ENCODE measurements at regions not wholly inside any gene's neighbourhood (a gene's known extent, or its start where the extent isn't known, plus 50 kb on each side); places are given as distances from the start of the nearest gene placed in this dataset.
"Not testable (repeated sequence)": the region's sequence is repeated elsewhere in the genome, so short reads cannot be mapped to it uniquely, and the experiment has no call there.

DNA sequence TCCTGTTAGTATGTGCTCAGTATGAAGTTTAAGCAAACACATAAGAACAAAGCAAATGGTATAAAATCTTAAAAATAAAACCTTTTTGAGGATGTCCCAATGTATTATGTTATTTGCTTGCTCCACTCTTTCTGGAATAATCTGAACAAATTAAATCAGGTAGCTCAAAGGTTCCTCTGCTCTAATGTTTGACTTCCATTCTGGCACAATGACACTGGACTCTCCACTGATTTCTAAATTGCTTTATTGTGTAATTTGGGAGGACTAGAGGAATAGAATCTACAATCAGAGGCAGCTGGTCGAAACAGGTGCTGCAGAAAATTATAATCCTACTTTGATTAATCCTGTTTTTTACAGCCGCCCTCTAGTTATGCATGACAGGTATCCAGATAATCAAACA, 523.7 kb upstream of the FOXG1 start:
- ATAC-seq (ENCODE audit: low read depth), result no peak
- POLR2A ChIA-PET, result no interaction called here
- Mint-ChIP-seq H3K9me3 (peaks cover 8% of the 10 kb centered on the region), H3K36me3 (no peaks in the 10 kb centered on the region), H3K27me3 (no peaks in the 10 kb centered on the region), H3K4me3 (no peak overlapping the region), H3K4me1 (no peaks in the 10 kb centered on the region), H3K27ac (no peak overlapping the region)
- DNase-seq, result no peak

- ATAC-seq (ENCODE audit: low read depth), result no peak
- Mint-ChIP-seq H3K9me3 (peaks cover 6% of the 10 kb centered on the region), H3K27me3 (no peaks in the 10 kb centered on the region), H3K27ac (no peak overlapping the region), H3K4me3 (no peak overlapping the region), H3K36me3 (no peaks in the 10 kb centered on the region), H3K4me1 (no peaks in the 10 kb centered on the region)
- POLR2A ChIA-PET, result no interaction called here
- no peak for DNase-seq
These were observed 523.0 kb upstream of the FOXG1 start for GRCh38 chr14:28243600-28243999.

DNA sequence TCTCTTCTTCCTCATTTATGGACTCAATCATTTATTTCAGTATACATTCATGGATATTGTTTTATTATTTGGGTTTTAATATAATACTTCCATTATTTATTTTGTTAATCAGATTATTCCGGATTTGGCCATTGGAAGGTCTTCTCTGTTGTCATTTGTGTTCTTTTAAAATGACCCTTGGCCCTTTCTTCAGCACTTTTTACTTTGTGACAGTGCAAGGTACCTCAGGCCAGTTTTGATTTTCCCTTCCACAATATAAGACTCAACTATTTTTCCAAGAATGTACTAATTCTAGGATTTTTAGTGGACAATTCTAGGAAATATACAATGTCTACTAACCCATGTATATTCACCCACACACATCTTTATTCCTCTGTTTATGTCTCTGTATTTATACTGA, 521.4 kb upstream of the FOXG1 start:
- H3K36me3 Mint-ChIP-seq, result no peaks in the 10 kb centered on the region
- H3K4me3 Mint-ChIP-seq, result no peak overlapping the region
- POLR2A ChIA-PET, result no interaction called here
- H3K4me1 Mint-ChIP-seq, result no peaks in the 10 kb centered on the region
- peaks cover 6% of the 10 kb centered on the region for H3K9me3 Mint-ChIP-seq
- DNase-seq, result no peak
- no peak overlapping the region for H3K27ac Mint-ChIP-seq
- ATAC-seq (ENCODE audit: low read depth), result no peak
- no peaks in the 10 kb centered on the region for H3K27me3 Mint-ChIP-seq

- POLR2A ChIA-PET, result no interaction called here
- H3K36me3 Mint-ChIP-seq, result no peaks in the 10 kb centered on the region
- H3K27me3 Mint-ChIP-seq, result no peaks in the 10 kb centered on the region
- ATAC-seq (ENCODE audit: low read depth) (no peak), DNase-seq (no peak)
- H3K9me3 Mint-ChIP-seq, result peaks cover 13% of the 10 kb centered on the region
- H3K4me3 Mint-ChIP-seq, result no peak overlapping the region
- H3K4me1 Mint-ChIP-seq, result no peaks in the 10 kb centered on the region
- H3K27ac Mint-ChIP-seq, result no peak overlapping the region
These were observed 519.1 kb upstream of the FOXG1 start for GRCh38 chr14:28247491-28247890.

- H3K4me1 Mint-ChIP-seq; H3K27ac Mint-ChIP-seq; H3K27me3 Mint-ChIP-seq; ATAC-seq (ENCODE audit: low read depth); H3K9me3 Mint-ChIP-seq; DNase-seq; POLR2A ChIA-PET; H3K4me3 Mint-ChIP-seq; H3K36me3 Mint-ChIP-seq: not testable (repeated sequence)
These were observed 514.5 kb upstream of the FOXG1 start for GRCh38 chr14:28252124-28252523.

DNA sequence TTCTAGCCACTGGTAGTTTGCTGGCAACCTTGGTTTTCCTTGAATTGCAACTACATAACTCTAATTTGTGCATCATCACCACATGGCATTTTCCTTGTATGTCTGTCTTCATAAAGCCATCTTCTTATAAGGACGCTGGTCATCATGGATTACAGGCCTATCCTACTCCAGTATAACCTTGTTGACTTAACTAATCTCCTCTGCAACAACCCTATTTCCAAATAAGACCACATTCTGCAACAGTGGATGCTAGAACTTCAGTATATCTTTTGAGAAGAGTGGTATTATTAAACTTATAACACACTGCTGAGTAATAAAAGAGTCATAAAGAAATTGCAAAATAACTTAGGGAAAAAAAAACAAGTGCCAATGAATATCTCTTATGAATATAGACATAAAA, 511.8 kb upstream of the FOXG1 start:
- no peak overlapping the region for H3K4me3 Mint-ChIP-seq
- no peaks in the 10 kb centered on the region for H3K36me3 Mint-ChIP-seq
- H3K4me1 Mint-ChIP-seq, result no peaks in the 10 kb centered on the region
- H3K27ac Mint-ChIP-seq, result no peak overlapping the region
- H3K27me3 Mint-ChIP-seq, result no peaks in the 10 kb centered on the region
- POLR2A ChIA-PET, result no interaction called here
- ATAC-seq (ENCODE audit: low read depth) (no peak), DNase-seq (no peak)
- peaks cover 7% of the 10 kb centered on the region for H3K9me3 Mint-ChIP-seq

- DNase-seq, result no peak
- H3K4me1 Mint-ChIP-seq, result no peaks in the 10 kb centered on the region
- H3K27me3 Mint-ChIP-seq, result no peaks in the 10 kb centered on the region
- no peak overlapping the region for H3K27ac Mint-ChIP-seq
- H3K4me3 Mint-ChIP-seq, result no peak overlapping the region
- peaks cover 16% of the 10 kb centered on the region for H3K9me3 Mint-ChIP-seq
- ATAC-seq (ENCODE audit: low read depth), result no peak
- no peaks in the 10 kb centered on the region for H3K36me3 Mint-ChIP-seq
- POLR2A ChIA-PET, result no interaction called here
These were observed 502.3 kb upstream of the FOXG1 start for GRCh38 chr14:28264306-28264705.

DNA sequence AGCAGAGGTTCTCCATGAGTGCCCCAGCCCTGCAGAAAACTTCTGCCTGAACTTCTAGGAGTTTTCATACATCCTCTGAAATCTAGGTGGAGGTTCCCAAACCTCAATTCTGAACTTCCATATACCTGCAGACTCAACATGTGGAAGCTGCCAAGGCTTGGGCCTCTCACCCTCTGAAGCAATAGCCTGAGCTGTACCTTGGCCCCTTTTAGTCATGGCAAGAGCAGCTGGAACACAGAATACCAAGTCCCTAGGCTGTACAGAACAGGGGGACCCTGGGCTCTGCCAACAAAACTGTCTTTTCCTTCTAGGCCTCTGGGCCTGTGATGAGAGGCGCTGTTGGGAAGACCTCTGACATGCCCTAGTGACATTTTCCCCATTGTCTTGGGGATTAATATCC, 494.3 kb upstream of the FOXG1 start:
- H3K9me3 Mint-ChIP-seq, result peaks cover 15% of the 10 kb centered on the region
- no peak overlapping the region for H3K4me3 Mint-ChIP-seq
- DNase-seq (no peak), ATAC-seq (ENCODE audit: low read depth) (no peak)
- H3K36me3 Mint-ChIP-seq, result no peaks in the 10 kb centered on the region
- no peak overlapping the region for H3K27ac Mint-ChIP-seq
- no peaks in the 10 kb centered on the region for H3K27me3 Mint-ChIP-seq
- POLR2A ChIA-PET, result no interaction called here
- no peaks in the 10 kb centered on the region for H3K4me1 Mint-ChIP-seq

- Mint-ChIP-seq H3K36me3 (no peaks in the 10 kb centered on the region), H3K4me1 (no peaks in the 10 kb centered on the region), H3K27ac (no peak overlapping the region), H3K9me3 (peaks cover 6% of the 10 kb centered on the region), H3K27me3 (no peaks in the 10 kb centered on the region), H3K4me3 (no peak overlapping the region)
- POLR2A ChIA-PET, result no interaction called here
- no peak for ATAC-seq (ENCODE audit: low read depth)
- DNase-seq, result no peak
These were observed 486.1 kb upstream of the FOXG1 start for GRCh38 chr14:28280530-28280929.

DNA sequence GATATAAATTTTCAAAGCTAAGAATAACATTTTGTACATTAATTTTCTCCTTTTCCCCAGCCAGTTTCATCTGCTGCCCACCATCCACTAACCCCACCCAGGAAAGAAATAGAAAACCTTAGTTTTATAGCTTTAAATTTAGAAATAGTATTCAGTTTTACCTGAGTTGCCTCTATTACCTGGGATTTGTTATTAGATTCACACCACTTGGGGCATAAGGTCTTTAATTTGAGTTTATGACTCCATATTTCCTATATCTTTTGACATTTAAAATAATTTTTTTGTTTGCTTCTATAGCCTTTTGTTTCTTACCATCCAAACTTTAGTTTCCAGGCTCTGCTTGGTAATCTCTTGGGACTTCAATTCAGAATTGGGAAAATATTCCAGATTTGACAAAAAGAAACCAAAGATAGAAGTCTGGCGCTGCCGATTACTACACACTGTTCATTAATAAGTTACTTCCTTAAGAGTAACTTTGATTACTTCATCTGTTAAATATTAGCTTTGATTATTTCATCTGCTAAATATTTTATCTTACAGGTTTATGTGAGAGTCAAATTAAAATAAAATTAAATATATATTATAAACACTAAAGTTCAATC, 485.5 kb upstream of the FOXG1 start:
- H3K27me3 Mint-ChIP-seq, result no peaks in the 10 kb centered on the region
- H3K4me1 Mint-ChIP-seq, result no peaks in the 10 kb centered on the region
- POLR2A ChIA-PET, result no interaction called here
- ATAC-seq (ENCODE audit: low read depth) (no peak), DNase-seq (no peak)
- H3K36me3 Mint-ChIP-seq, result no peaks in the 10 kb centered on the region
- H3K27ac Mint-ChIP-seq, result no peak overlapping the region
- H3K4me3 Mint-ChIP-seq, result no peak overlapping the region
- peaks cover 6% of the 10 kb centered on the region for H3K9me3 Mint-ChIP-seq

DNA sequence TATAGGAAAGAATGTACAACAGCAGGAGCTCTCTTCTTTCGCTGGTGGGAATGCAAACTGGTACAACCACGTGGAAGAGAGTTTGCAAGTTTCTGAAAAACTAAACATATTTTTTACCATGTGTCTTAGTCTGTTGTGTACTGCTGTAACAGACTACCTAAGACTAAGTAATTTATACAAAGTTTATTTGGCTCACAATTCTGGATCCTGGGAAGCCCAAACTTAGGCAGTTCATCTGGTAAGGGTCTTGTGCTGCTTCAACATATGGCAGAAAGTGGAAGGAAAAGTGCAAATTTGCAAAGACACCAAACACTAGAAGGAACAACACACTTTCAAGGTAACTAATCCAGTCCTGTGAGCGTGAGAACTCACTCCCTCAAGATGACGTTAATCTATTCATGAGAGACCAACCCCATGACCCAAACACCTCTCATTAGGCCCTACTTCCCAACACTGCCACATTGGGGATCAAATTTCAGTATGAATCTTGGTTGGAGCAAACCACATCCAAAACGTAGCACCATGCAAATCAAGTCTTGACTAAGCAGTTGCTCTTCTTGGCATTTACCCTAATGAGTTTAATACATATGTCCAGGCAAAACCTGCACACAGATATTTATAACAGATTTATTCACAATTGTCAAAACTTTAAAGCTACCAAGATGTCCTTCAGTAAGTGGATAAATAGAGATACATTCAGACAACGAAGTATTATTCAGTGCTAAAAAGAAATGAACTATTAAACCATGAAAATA, 481.9 kb upstream of the FOXG1 start:
- no peak for DNase-seq
- POLR2A ChIA-PET, result no interaction called here
- Mint-ChIP-seq H3K27me3 (no peaks in the 10 kb centered on the region), H3K4me3 (no peak overlapping the region), H3K36me3 (no peaks in the 10 kb centered on the region), H3K4me1 (no peaks in the 10 kb centered on the region), H3K9me3 (no peaks in the 10 kb centered on the region), H3K27ac (no peak overlapping the region)
- ATAC-seq (ENCODE audit: low read depth), result no peak

DNA sequence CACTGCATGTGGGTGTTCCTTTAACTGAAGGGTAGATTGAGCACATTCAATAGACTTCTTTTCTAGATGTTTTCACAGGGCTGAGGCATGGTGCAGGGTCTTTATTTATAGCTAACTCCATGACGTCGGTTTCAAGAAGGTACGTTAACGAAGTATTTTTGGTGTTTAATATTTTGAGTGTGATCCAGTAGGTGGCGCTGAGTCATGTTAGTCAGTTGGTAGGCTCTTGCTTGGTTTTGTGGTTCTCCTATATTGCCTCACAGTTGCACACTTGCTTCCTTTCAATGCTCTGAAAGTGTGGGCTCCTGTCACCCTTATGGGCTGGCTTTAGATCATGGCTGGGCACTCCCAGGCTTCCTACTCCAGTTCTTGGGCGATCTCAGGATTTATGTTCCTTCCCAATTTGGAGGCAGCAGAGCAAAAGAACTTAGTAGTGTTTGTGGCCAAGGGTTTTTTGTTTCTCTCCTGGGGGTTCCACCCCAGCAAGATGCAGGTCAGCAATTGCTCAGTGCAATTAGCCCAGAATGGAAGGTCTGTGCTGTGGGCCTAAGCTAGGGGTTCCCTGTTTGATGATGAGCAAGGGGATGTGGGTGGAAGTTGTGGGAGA, 471.6 kb upstream of the FOXG1 start:
- H3K27ac Mint-ChIP-seq, result no peak overlapping the region
- peaks cover 22% of the 10 kb centered on the region for H3K9me3 Mint-ChIP-seq
- no peak for ATAC-seq (ENCODE audit: low read depth)
- no peaks in the 10 kb centered on the region for H3K4me1 Mint-ChIP-seq
- no peaks in the 10 kb centered on the region for H3K36me3 Mint-ChIP-seq
- no peak for DNase-seq
- no peaks in the 10 kb centered on the region for H3K27me3 Mint-ChIP-seq
- POLR2A ChIA-PET, result no interaction called here
- H3K4me3 Mint-ChIP-seq, result no peak overlapping the region

DNA sequence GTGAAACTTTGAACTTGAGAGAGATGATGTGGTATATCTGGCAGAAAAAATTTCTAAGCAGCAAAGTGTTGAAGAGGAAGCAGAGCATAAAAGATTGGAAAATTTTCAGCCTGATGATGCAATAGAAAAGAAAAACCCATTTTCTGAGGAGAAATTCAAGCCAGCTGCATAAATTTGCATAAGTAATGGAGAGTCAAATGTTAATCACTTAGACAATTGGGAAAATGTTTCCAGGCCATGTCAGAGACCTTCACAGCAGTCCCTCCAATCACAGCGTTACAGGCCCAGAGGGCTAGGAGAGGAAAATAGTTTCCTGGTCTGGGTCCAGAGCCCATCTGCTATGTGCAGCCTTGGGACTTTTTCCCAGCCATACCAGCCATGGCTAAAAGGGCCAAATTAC, 469.0 kb upstream of the FOXG1 start:
- Mint-ChIP-seq H3K4me3 (no peak overlapping the region), H3K27ac (no peak overlapping the region), H3K27me3 (no peaks in the 10 kb centered on the region), H3K9me3 (peaks cover 16% of the 10 kb centered on the region), H3K4me1 (no peaks in the 10 kb centered on the region), H3K36me3 (no peaks in the 10 kb centered on the region)
- ATAC-seq (ENCODE audit: low read depth) (no peak), DNase-seq (no peak)
- POLR2A ChIA-PET, result no interaction called here

DNA sequence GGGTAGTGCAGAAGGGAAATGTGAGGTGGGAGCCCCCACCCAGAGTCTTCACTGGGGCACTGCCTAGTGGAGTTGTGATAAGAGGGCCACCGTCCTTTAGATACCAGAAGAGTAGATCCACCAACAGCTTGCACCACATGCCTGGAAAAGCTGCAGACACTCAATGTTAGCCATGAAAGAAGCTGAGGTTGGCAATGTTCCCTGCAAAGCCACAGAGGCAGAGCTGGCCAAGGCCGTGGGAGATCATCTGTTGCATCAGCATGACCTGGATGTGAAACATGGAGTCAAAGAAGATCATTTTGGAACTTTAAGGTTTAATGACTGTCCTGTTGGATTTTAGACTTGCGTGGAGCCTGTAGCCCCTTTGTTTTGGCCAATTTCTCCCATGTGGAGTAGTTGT, 468.4 kb upstream of the FOXG1 start:
- no peaks in the 10 kb centered on the region for H3K36me3 Mint-ChIP-seq

More for the DNA sequence above, 468.4 kb upstream of the FOXG1 start:
- Mint-ChIP-seq H3K9me3 (peaks cover 17% of the 10 kb centered on the region), H3K4me3 (no peak overlapping the region), H3K27ac (no peak overlapping the region), H3K4me1 (no peaks in the 10 kb centered on the region), H3K27me3 (no peaks in the 10 kb centered on the region)
- POLR2A ChIA-PET, result no interaction called here
- ATAC-seq (ENCODE audit: low read depth), result no peak
- no peak for DNase-seq
